IMR-90 (cell line): ENCODE measurements at regions not wholly inside any gene's neighbourhood (a gene's known extent, or its start where the extent isn't known, plus 50 kb on each side); places are given as distances from the start of the nearest gene placed in this dataset.

Experiments used
- ATAC-seq: fragments of 200-7000 bp; cut with Tn5 transposase; 2 replicates; pipeline ENCODE4 v1.9.1; 2020; ENCODE audit warnings: low read depth, mild to moderate bottlenecking, moderate library complexity
- BruUV-seq: library from RNA; stranded (reverse); fragments of 400-500 nt; replicated peaks from 2 replicates; lab custom pipeline; 2021; lab: Mats Ljungman, UMichigan
- CTCF ChIA-PET: fragments of 300-600 bp; formaldehyde crosslinking; extraction: SDS; loops from one replicate; lab custom pipeline; 2021; ENCODE audit warnings: antibody characterized with exemption; lab: Yijun Ruan, JAX
- POLR2A ChIA-PET: fragments of 300-600 bp; sonication (Branson Sonifier 250); formaldehyde crosslinking; loops from one replicate; lab custom pipeline; 2022; ENCODE audit warnings: antibody characterized with exemption; ENCODE audit not compliant: unreplicated experiment; lab: Charles Lee
- DNase-seq: peaks from one replicate; pipeline ENCODE4 v3.0.0; 2013
- H2AFZ ChIP-seq: replicated peaks from 2 replicates; pipeline ENCODE3; 2013; ENCODE audit warnings: low read length, mild to moderate bottlenecking; ENCODE audit not compliant: poor library complexity
- H2AK5ac ChIP-seq: 2 replicates; pipeline ENCODE4 v1.6.1; 2013; ENCODE audit warnings: low read depth, low read length, inconsistent platforms
- H2AK9ac ChIP-seq: replicated peaks from 2 replicates; pipeline ENCODE3; 2013; ENCODE audit warnings: mild to moderate bottlenecking, low read depth, low read length, moderate library complexity; ENCODE audit not compliant: poor library complexity
- H2BK120ac ChIP-seq: 2 replicates; pipeline ENCODE4 v1.6.1; 2013; ENCODE audit warnings: low read depth, low read length, inconsistent platforms
- H2BK15ac ChIP-seq: 3 replicates; pipeline ENCODE4 v1.6.1; 2013; ENCODE audit warnings: low read depth, low read length, inconsistent platforms
- H2BK20ac ChIP-seq: 2 replicates; pipeline ENCODE4 v1.6.1; 2013; ENCODE audit warnings: low read depth, mild to moderate bottlenecking, inconsistent platforms, low read length, moderate library complexity
- H2BK5ac ChIP-seq: 2 replicates; pipeline ENCODE4 v1.6.1; 2013; ENCODE audit warnings: mild to moderate bottlenecking, low read depth, low read length, inconsistent platforms; ENCODE audit not compliant: poor library complexity, severe bottlenecking
- H3K14ac ChIP-seq: replicated peaks from 2 replicates; pipeline ENCODE4 v1.6.1; 2013; ENCODE audit warnings: low read depth, low read length, inconsistent platforms
- H3K18ac ChIP-seq: 2 replicates; pipeline ENCODE4 v1.6.1; 2013; ENCODE audit warnings: low read depth, low read length, control low read depth
- H3K23ac ChIP-seq: 2 replicates; pipeline ENCODE4 v1.6.1; 2013; ENCODE audit warnings: low read depth, low read length, inconsistent platforms
- H3K27ac ChIP-seq: 2 replicates; pipeline ENCODE4 v1.5.1; 2013; ENCODE audit warnings: mild to moderate bottlenecking, control low read depth, low read length; ENCODE audit not compliant: insufficient read depth
- H3K27me3 ChIP-seq: 2 replicates; pipeline ENCODE4 v1.6.1; 2013; ENCODE audit warnings: low read length; ENCODE audit not compliant: control insufficient read depth, insufficient read depth
- H3K36me3 ChIP-seq: 2 replicates; pipeline ENCODE4 v1.6.1; 2013; ENCODE audit warnings: low read length, mixed read lengths; ENCODE audit not compliant: control insufficient read depth, insufficient read depth
- H3K4ac ChIP-seq: 2 replicates; pipeline ENCODE4 v1.6.1; 2013; ENCODE audit warnings: low read depth, low read length, inconsistent platforms
- H3K4me1 ChIP-seq: 2 replicates; pipeline ENCODE4 v1.6.1; 2013; ENCODE audit warnings: low read length, mixed read lengths; ENCODE audit not compliant: control insufficient read depth, insufficient read depth
- H3K4me2 ChIP-seq: 2 replicates; pipeline ENCODE4 v1.6.1; 2013; ENCODE audit warnings: low read depth, mild to moderate bottlenecking, control low read depth, low read length, moderate library complexity
- H3K4me3 ChIP-seq: 2 replicates; pipeline ENCODE4 v1.5.1; 2013; ENCODE audit warnings: low read depth, mild to moderate bottlenecking, control low read depth, low read length, moderate library complexity; ENCODE audit not compliant: insufficient read depth
- H3K56ac ChIP-seq: 2 replicates; pipeline ENCODE4 v1.6.1; 2013; ENCODE audit warnings: low read length, inconsistent platforms; ENCODE audit not compliant: insufficient read depth; ENCODE audit errors: extremely low read depth
- H3K79me1 ChIP-seq, 2 experiments: 2 replicates each; pipeline ENCODE4 v1.6.1; 2013; ENCODE audit warnings: low read length in 2 of 2, inconsistent platforms in 1 of 2, low read depth in 1 of 2
- H3K9ac ChIP-seq: 2 replicates; pipeline ENCODE4 v1.6.1; 2013; ENCODE audit warnings: low read depth, low read length, control low read depth
- H3K9me1 ChIP-seq: 2 replicates; pipeline ENCODE4 v1.6.1; 2013; ENCODE audit warnings: low read length, inconsistent platforms; ENCODE audit not compliant: insufficient read depth
- H3K9me3 ChIP-seq: 2 replicates; pipeline ENCODE4 v1.6.1; 2013; ENCODE audit warnings: low read length; ENCODE audit not compliant: control insufficient read depth, insufficient read depth
- H4K20me1 ChIP-seq: 2 replicates; pipeline ENCODE4 v1.6.1; 2013; ENCODE audit warnings: low read length, inconsistent platforms; ENCODE audit not compliant: insufficient read depth
- H4K5ac ChIP-seq: 2 replicates; pipeline ENCODE4 v1.6.1; 2013; ENCODE audit warnings: mild to moderate bottlenecking, low read depth, low read length, control low read depth
- H4K8ac ChIP-seq, 2 experiments: 2 replicates each; pipeline ENCODE4 v1.6.1; 2013; ENCODE audit warnings: low read depth in 2 of 2, low read length in 2 of 2, control low read depth in 1 of 2, inconsistent platforms in 1 of 2
- H4K91ac ChIP-seq: 2 replicates; pipeline ENCODE4 v1.6.1; 2013; ENCODE audit warnings: low read depth, low read length, inconsistent platforms; ENCODE audit not compliant: insufficient read depth
- NFE2L2 ChIP-seq: fragments of 150-350 bp; IDR thresholded peaks from 2 replicates; pipeline ENCODE4 v1.6.1; 2016; ENCODE audit warnings: low read depth, mild to moderate bottlenecking, low read length
- POLR2A ChIP-seq: IDR thresholded peaks from 2 replicates; pipeline ENCODE4 v1.6.1; 2012; ENCODE audit warnings: mild to moderate bottlenecking, low read depth, low read length
- dilution Hi-C: fragments of 300-500 bp; cut with HindIII; formaldehyde crosslinking; loops from one replicate; pipeline ENCODE4 v1.14.3; 2018; ENCODE audit warnings: low sequenced_read_pairs; ENCODE audit not compliant: unreplicated experiment
- in situ Hi-C: fragments of 300-500 bp; cut with MboI; formaldehyde crosslinking; loops from 3 replicates; pipeline ENCODE4 v1.14.3; 2019; ENCODE audit warnings: low sequenced_read_pairs, inconsistent platforms, mixed read lengths
- intact Hi-C: fragments of 100-400 bp; cut with micrococcal nuclease; formaldehyde crosslinking; loops from 2 replicates; pipeline ENCODE4 v1.10.0; 2022

- Histone ChIP-seq H2BK20ac (no peak overlapping the region), H2AK9ac (no peak overlapping the region), H3K56ac (no peak overlapping the region), H3K23ac (no peak overlapping the region), H4K91ac (no peak overlapping the region), H2AFZ (no peak overlapping the region), H3K9me1 (no peaks in the 10 kb centered on the region), H3K4me3 (no peak overlapping the region), H3K4ac (no peak overlapping the region), H3K27me3 (no peaks in the 10 kb centered on the region), H3K27ac (no peak overlapping the region), H3K9me3 (no peaks in the 10 kb centered on the region), H3K9ac (no peak overlapping the region), H3K79me1 (no peaks in the 10 kb centered on the region), H2BK15ac (no peak overlapping the region), H3K4me2 (no peak overlapping the region), H4K8ac (no peak overlapping the region), H4K20me1 (no peaks in the 10 kb centered on the region), H2BK5ac (no peak overlapping the region), H3K4me1 (peaks cover 10% of the 10 kb centered on the region), H2BK120ac (no peak overlapping the region), H4K5ac (no peak overlapping the region), H3K18ac (no peak overlapping the region), H3K14ac (no peak overlapping the region), H3K36me3 (no peaks in the 10 kb centered on the region), H2AK5ac (no peak overlapping the region)
- dilution Hi-C loops = no loop called here
- TF ChIP-seq POLR2A (no peak), NFE2L2 (no peak)
- intact Hi-C loops = no loop called here
- ATAC-seq = no peak
- no peak for DNase-seq
- ChIA-PET POLR2A (no interaction called here), CTCF (interaction anchor here (0.6 to 1.2 kb wide), 2 partner anchors 10 to 67 kb away, joined by 3 to 4 read pairs; no protein-coding TSS in a partner anchor)
- BruUV-seq = no TSS peak
- in situ Hi-C loops = no loop called here
Measured at GRCh38 chr2:215760557-215760956, 252.8 kb downstream of the MREG start.
